Spinal cord (tissue), 9 donors: ENCODE measurements at regions not wholly inside any gene's neighbourhood (a gene's known extent, or its start where the extent isn't known, plus 50 kb on each side); places are given as distances from the start of the nearest gene placed in this dataset.

ENCODE experiments used
- DNase-seq, 6 donors: peaks; one replicate each; pipeline versions ENCODE4 v3.0.0 to v3.0.0-alpha.2; 2013 to 2015; ENCODE audit warnings: low spot score in 6 of 6, low read depth in 4 of 6
- H3K27ac ChIP-seq: one replicate; pipeline ENCODE4 v1.5.1; 2013; ENCODE audit warnings: low read depth, low read length, control low read depth
- H3K27me3 ChIP-seq: one replicate; pipeline ENCODE4 v1.6.1; 2013; ENCODE audit warnings: low read length; ENCODE audit not compliant: control insufficient read depth, insufficient read depth
- H3K36me3 ChIP-seq: one replicate; pipeline ENCODE4 v1.6.1; 2013; ENCODE audit warnings: low read length; ENCODE audit not compliant: control insufficient read depth, insufficient read depth
- H3K4me1 ChIP-seq: one replicate; pipeline ENCODE4 v1.6.1; 2013; ENCODE audit warnings: low read length; ENCODE audit not compliant: control insufficient read depth, insufficient read depth
- H3K4me3 ChIP-seq: one replicate; pipeline ENCODE4 v1.5.1; 2013; ENCODE audit warnings: low read depth, low read length, control low read depth
- H3K9me3 ChIP-seq: one replicate; pipeline ENCODE4 v1.6.1; 2013; ENCODE audit warnings: low read length; ENCODE audit not compliant: control insufficient read depth, insufficient read depth
- WGBS: methylation state at CpG from one replicate; pipeline ENCODE4 v1.1.5; 2013; ENCODE audit warnings: missing lambda C conversion rate; ENCODE audit not compliant: insufficient coverage; 5-methylcytosine and 5-hydroxymethylcytosine counted together
- donor health status: healthy.

GRCh38 chr9:88236511-88237478 lies 98.5 kb upstream of the SPATA31C2 start:
- Histone ChIP-seq H3K4me3 (no peak overlapping the region), H3K4me1 (peaks cover 19% of the 10 kb centered on the region), H3K27me3 (no peaks in the 10 kb centered on the region), H3K27ac (peak overlapping the region; percentile 62), H3K36me3 (no peaks in the 10 kb centered on the region), H3K9me3 (no peaks in the 10 kb centered on the region)
- DNase-seq: peak in 4 of 6 donors; percentile 3 to 60 (median 10)
- 47% methylated on average over 18 of the region's 18 CpGs for WGBS

- peaks cover 19% of the 10 kb centered on the region for H3K4me1 ChIP-seq
- no peaks in the 10 kb centered on the region for H3K9me3 ChIP-seq
- WGBS: 100% methylated on average over 1 of the region's 2 CpGs
- no peaks in the 10 kb centered on the region for H3K36me3 ChIP-seq
- DNase-seq: no peak
- H3K27ac ChIP-seq: no peak overlapping the region
- no peaks in the 10 kb centered on the region for H3K27me3 ChIP-seq
- no peak overlapping the region for H3K4me3 ChIP-seq
These were observed 97.3 kb upstream of the SPATA31C2 start for GRCh38 chr9:88235615-88236014.

- no peak for DNase-seq
- Histone ChIP-seq H3K36me3 (no peaks in the 10 kb centered on the region), H3K27ac (no peak overlapping the region), H3K4me3 (no peak overlapping the region), H3K27me3 (no peaks in the 10 kb centered on the region), H3K9me3 (no peaks in the 10 kb centered on the region), H3K4me1 (peaks cover 19% of the 10 kb centered on the region)
- 60% methylated on average over 4 of the region's 8 CpGs for WGBS
These were observed 95.8 kb upstream of the SPATA31C2 start for GRCh38 chr9:88234114-88234513.

GRCh38 chr9:88233091-88233490 lies 94.8 kb upstream of the SPATA31C2 start:
- H3K9me3 ChIP-seq: no peaks in the 10 kb centered on the region
- no peak for DNase-seq
- no peaks in the 10 kb centered on the region for H3K36me3 ChIP-seq
- H3K4me1 ChIP-seq: peaks cover 18% of the 10 kb centered on the region
- H3K27ac ChIP-seq: no peak overlapping the region
- H3K27me3 ChIP-seq: no peaks in the 10 kb centered on the region
- WGBS: 100% methylated on average over 2 of the region's 2 CpGs
- H3K4me3 ChIP-seq: no peak overlapping the region

GRCh38 chr9:88230612-88231011 lies 92.3 kb upstream of the SPATA31C2 start:
- no peak overlapping the region for H3K4me3 ChIP-seq
- no CpG with 5 or more reads among the region's 2 CpGs for WGBS

GRCh38 chr9:88229434-88229833 lies 91.2 kb upstream of the SPATA31C2 start:
- H3K27me3 ChIP-seq: no peaks in the 10 kb centered on the region
- no peaks in the 10 kb centered on the region for H3K4me1 ChIP-seq
- no peaks in the 10 kb centered on the region for H3K36me3 ChIP-seq
- WGBS: 80% methylated on average over 1 of the region's 2 CpGs
- DNase-seq: no peak
- no peak overlapping the region for H3K4me3 ChIP-seq
- H3K9me3 ChIP-seq: no peaks in the 10 kb centered on the region
- H3K27ac ChIP-seq: no peak overlapping the region

More at GRCh38 chr9:88230612-88231011, 92.3 kb upstream of the SPATA31C2 start:
- Histone ChIP-seq H3K27me3 (no peaks in the 10 kb centered on the region), H3K4me1 (peaks cover 3% of the 10 kb centered on the region), H3K36me3 (no peaks in the 10 kb centered on the region), H3K9me3 (no peaks in the 10 kb centered on the region), H3K27ac (no peak overlapping the region)
- no peak for DNase-seq

GRCh38 chr9:88224938-88225337 lies 86.7 kb upstream of the SPATA31C2 start:
- Histone ChIP-seq H3K36me3 (no peaks in the 10 kb centered on the region), H3K4me3 (no peak overlapping the region), H3K4me1 (peaks cover 3% of the 10 kb centered on the region), H3K9me3 (no peaks in the 10 kb centered on the region), H3K27me3 (no peaks in the 10 kb centered on the region), H3K27ac (no peak overlapping the region)
- 72% methylated on average over 5 of the region's 6 CpGs for WGBS
- DNase-seq: no peak

- Histone ChIP-seq H3K27me3 (no peaks in the 10 kb centered on the region), H3K27ac (no peak overlapping the region), H3K4me1 (peaks cover 3% of the 10 kb centered on the region), H3K4me3 (no peak overlapping the region), H3K9me3 (no peaks in the 10 kb centered on the region), H3K36me3 (no peaks in the 10 kb centered on the region)
- DNase-seq: no peak
- WGBS: 35% methylated on average over 7 of the region's 7 CpGs
These were observed 82.8 kb upstream of the SPATA31C2 start for GRCh38 chr9:88221105-88221504.

- no peak for DNase-seq
- H3K27me3 ChIP-seq: no peaks in the 10 kb centered on the region
- no peak overlapping the region for H3K4me3 ChIP-seq
- no peaks in the 10 kb centered on the region for H3K9me3 ChIP-seq
- H3K36me3 ChIP-seq: no peaks in the 10 kb centered on the region
- H3K27ac ChIP-seq: no peak overlapping the region
- 87% methylated on average over 18 of the region's 20 CpGs for WGBS
- peaks cover 3% of the 10 kb centered on the region for H3K4me1 ChIP-seq
These were observed 82.4 kb upstream of the SPATA31C2 start for GRCh38 chr9:88220652-88221051.

GRCh38 chr9:88219601-88220000 lies 81.3 kb upstream of the SPATA31C2 start:
- Histone ChIP-seq H3K36me3 (no peaks in the 10 kb centered on the region), H3K4me3 (no peak overlapping the region), H3K27me3 (no peaks in the 10 kb centered on the region), H3K9me3 (no peaks in the 10 kb centered on the region), H3K4me1 (peaks cover 3% of the 10 kb centered on the region), H3K27ac (no peak overlapping the region)
- WGBS: 60% methylated on average over 1 of the region's 4 CpGs
- no peak for DNase-seq
